NT2/D1 (cell line): ENCODE measurements at regions not wholly inside any gene's neighbourhood (a gene's known extent, or its start where the extent isn't known, plus 50 kb on each side); places are given as distances from the start of the nearest gene placed in this dataset.

Source experiments
- SUZ12 ChIP-seq: IDR thresholded peaks from 2 replicates; pipeline ENCODE4 v1.6.1; 2011; ENCODE audit not compliant: insufficient read length, insufficient read depth; ENCODE audit errors: extremely low read depth
- YY1 ChIP-seq: IDR thresholded peaks from 2 replicates; pipeline ENCODE4 v1.6.1; 2011; ENCODE audit not compliant: insufficient read length, insufficient read depth
- ZNF274 ChIP-seq: IDR thresholded peaks from 2 replicates; pipeline ENCODE4 v1.6.1; 2011; ENCODE audit warnings: mild to moderate bottlenecking, low read depth, low read length

DNA sequence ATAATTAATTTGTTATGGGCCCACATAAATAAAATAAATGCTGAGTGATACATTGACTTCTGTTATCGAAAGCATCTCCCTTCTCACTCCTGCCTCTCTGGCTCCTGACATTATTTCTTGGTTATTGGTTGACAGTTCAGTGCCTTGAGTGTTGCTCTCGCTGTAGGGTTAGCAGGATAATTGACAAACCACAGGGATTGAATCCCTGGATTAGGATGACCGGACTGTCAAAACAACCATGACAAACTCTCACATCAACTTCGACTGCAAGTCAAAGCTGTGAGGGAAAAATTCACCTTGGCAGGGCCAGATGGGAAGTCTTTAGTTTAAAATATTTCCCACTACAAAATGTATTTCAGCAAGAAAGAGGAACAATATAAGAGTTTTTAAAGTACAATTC is 245.4 kb upstream of the TFAP2D start:
- TF ChIP-seq YY1 (no peak), SUZ12 (no peak), ZNF274 (no peak)
